Ishikawa (cell line): ENCODE measurements at regions not wholly inside any gene's neighbourhood (a gene's known extent, or its start where the extent isn't known, plus 50 kb on each side); places are given as distances from the start of the nearest gene placed in this dataset.

Source experiments
- CEBPB ChIP-seq: IDR thresholded peaks from 2 replicates; pipeline ENCODE4 v1.6.1; 2012
- CREB1 ChIP-seq: IDR thresholded peaks from 2 replicates; pipeline ENCODE4 v1.6.1; 2012; ENCODE audit warnings: low read depth
- EGR1 ChIP-seq: IDR thresholded peaks from 2 replicates; pipeline ENCODE4 v1.6.1; 2012
- EP300 ChIP-seq: IDR thresholded peaks from 2 replicates; pipeline ENCODE4 v1.6.1; 2012; ENCODE audit warnings: borderline replicate concordance
- FOXM1 ChIP-seq: IDR thresholded peaks from 2 replicates; pipeline ENCODE4 v1.6.1; 2012; ENCODE audit warnings: low read depth, borderline replicate concordance
- NFIC ChIP-seq: IDR thresholded peaks from 2 replicates; pipeline ENCODE4 v1.6.1; 2012
- RAD21 ChIP-seq: IDR thresholded peaks from 2 replicates; pipeline ENCODE4 v1.6.1; 2012; ENCODE audit warnings: low read depth
- TAF1 ChIP-seq: IDR thresholded peaks from 2 replicates; pipeline ENCODE4 v1.6.1; 2012; ENCODE audit warnings: low read depth, mild to moderate bottlenecking
- TCF12 ChIP-seq: IDR thresholded peaks from 2 replicates; pipeline ENCODE4 v1.6.1; 2012; ENCODE audit warnings: low read depth
- TEAD4 ChIP-seq: IDR thresholded peaks from 2 replicates; pipeline ENCODE4 v1.6.1; 2012
- YY1 ChIP-seq: IDR thresholded peaks from 2 replicates; pipeline ENCODE4 v1.6.1; 2012; ENCODE audit warnings: low read depth
- ZBTB7A ChIP-seq: IDR thresholded peaks from 2 replicates; pipeline ENCODE4 v1.6.1; 2012; ENCODE audit warnings: low read depth
- TF ChIP-seq, protein P1 (sequence below): IDR thresholded peaks from 2 replicates; pipeline ENCODE4 v1.6.1; 2012
- TF ChIP-seq, protein P2 (sequence below): IDR thresholded peaks from 2 replicates; pipeline ENCODE4 v1.6.1; 2012; ENCODE audit warnings: low read depth, mild to moderate bottlenecking
- TF ChIP-seq, protein P3 (sequence below): IDR thresholded peaks from 2 replicates; pipeline ENCODE4 v1.6.1; 2012

DNA sequence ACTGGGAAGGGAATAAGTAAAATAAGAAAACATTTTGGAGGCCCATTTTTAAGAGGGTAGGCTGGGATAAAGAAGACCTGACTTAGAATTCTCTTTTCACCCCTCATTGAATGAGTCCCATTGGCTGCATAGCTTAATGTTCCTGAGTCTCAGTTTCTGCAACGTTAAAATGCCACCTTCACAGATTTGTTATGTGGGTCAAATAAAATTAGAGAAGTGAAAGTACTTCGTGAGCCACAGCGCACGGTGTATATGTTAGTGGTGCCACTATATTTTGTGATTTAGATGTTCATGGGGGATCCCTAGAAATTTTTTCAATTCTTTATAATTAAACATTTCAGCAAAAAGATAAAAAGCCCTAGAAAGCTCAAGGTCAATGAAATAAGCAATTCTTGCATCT lies 109.2 kb upstream of the HS3ST1 start:
- TF ChIP-seq RAD21 (no peak), CEBPB (no peak), CREB1 (no peak), NFIC (no peak), ZBTB7A (no peak), YY1 (no peak), TCF12 (no peak), TEAD4 (no peak), EGR1 (no peak), EP300 (no peak), TAF1 (no peak)
- TF ChIP-seq, protein P1, sequence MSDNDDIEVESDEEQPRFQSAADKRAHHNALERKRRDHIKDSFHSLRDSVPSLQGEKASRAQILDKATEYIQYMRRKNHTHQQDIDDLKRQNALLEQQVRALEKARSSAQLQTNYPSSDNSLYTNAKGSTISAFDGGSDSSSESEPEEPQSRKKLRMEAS = no peak
- TF ChIP-seq, protein P2, sequence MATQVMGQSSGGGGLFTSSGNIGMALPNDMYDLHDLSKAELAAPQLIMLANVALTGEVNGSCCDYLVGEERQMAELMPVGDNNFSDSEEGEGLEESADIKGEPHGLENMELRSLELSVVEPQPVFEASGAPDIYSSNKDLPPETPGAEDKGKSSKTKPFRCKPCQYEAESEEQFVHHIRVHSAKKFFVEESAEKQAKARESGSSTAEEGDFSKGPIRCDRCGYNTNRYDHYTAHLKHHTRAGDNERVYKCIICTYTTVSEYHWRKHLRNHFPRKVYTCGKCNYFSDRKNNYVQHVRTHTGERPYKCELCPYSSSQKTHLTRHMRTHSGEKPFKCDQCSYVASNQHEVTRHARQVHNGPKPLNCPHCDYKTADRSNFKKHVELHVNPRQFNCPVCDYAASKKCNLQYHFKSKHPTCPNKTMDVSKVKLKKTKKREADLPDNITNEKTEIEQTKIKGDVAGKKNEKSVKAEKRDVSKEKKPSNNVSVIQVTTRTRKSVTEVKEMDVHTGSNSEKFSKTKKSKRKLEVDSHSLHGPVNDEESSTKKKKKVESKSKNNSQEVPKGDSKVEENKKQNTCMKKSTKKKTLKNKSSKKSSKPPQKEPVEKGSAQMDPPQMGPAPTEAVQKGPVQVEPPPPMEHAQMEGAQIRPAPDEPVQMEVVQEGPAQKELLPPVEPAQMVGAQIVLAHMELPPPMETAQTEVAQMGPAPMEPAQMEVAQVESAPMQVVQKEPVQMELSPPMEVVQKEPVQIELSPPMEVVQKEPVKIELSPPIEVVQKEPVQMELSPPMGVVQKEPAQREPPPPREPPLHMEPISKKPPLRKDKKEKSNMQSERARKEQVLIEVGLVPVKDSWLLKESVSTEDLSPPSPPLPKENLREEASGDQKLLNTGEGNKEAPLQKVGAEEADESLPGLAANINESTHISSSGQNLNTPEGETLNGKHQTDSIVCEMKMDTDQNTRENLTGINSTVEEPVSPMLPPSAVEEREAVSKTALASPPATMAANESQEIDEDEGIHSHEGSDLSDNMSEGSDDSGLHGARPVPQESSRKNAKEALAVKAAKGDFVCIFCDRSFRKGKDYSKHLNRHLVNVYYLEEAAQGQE = no peak
- TF ChIP-seq, protein P3, sequence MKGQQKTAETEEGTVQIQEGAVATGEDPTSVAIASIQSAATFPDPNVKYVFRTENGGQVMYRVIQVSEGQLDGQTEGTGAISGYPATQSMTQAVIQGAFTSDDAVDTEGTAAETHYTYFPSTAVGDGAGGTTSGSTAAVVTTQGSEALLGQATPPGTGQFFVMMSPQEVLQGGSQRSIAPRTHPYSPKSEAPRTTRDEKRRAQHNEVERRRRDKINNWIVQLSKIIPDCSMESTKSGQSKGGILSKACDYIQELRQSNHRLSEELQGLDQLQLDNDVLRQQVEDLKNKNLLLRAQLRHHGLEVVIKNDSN = no peak

DNA sequence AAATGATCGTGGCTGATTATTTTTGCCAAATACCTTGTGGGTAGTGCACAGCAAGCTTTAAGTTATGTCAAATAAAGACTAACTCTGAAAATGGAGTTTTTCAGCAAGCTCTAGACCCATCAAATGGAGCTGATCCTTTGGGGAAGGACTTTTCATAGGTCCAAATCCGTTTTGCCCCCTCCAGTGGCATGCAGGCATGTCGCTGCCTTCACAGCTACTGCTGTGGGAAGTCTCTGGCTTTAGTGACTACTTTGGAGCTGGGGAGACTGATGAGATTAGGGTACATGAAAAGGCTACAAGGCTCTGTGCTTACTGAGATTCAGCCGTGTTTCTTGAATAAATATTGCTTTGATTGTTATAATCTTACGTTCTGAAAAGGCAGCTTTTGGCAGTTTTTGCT lies 106.6 kb upstream of the HS3ST1 start:
- TF ChIP-seq NFIC (no peak), TEAD4 (no peak), TCF12 (no peak), FOXM1 (no peak), YY1 (no peak), EP300 (no peak), CREB1 (no peak), ZBTB7A (no peak), TAF1 (no peak)
- TF ChIP-seq, protein P1 = no peak
- TF ChIP-seq, protein P2 = no peak
- TF ChIP-seq, protein P3 = no peak

DNA sequence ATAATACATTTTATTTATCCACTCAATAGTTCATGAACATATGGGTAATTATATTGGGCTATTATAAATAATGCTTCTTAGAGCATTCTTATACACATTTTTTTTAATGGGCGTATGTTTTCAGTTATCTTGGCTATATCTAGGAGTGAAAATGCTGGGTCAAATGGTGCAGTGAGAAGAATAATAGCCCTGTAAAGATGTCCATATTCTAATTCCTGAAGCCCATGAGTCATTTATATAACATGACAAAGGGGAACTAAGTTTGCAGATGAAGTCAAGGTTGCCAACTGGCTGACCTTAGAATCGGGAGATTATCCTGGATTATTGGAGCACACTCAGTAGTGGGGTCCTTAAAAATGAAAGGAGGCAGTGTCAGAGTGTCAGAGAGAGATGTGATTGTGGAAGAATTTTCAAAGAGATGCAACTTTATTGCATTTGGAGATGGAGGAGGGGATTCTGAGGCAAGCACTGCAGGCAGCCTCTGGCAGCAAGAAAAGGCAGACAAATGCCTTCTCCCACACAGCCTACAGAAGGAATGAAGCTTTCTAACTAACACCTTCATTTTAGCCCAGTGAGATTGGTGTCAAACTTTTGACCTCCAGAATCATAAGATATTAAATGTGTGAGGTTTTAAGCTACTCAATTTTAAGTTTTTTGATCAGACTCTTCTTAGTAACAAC lies 106.1 kb upstream of the HS3ST1 start:
- TF ChIP-seq, protein P1 = no peak
- TF ChIP-seq, protein P3 = no peak
- TF ChIP-seq ZBTB7A = no peak

DNA sequence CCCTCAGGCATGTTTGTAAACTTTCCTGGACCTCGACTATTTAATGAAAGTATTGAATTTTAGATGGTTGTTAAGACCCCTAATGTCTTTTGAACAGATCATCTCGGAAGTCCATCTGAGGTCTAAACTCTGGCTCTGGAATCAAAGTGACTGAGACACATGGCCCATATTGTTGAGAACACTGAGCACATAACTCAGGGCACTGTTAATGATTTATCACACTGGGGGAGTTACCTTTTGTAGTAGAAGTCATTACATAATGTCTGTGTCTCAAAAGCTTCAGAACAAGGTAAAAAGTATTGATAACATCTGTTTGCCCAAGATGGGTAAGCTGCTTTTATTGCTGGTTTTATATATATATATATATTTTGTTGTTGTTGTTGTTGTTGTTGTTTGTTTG lies 103.4 kb upstream of the HS3ST1 start:
- TF ChIP-seq CEBPB (no peak), YY1 (no peak), CREB1 (no peak), TEAD4 (no peak), NFIC (no peak), TCF12 (no peak), TAF1 (no peak), RAD21 (no peak), ZBTB7A (no peak), EGR1 (no peak), FOXM1 (no peak), EP300 (no peak)
- TF ChIP-seq, protein P3 = no peak
- TF ChIP-seq, protein P2 = no peak
- TF ChIP-seq, protein P1 = no peak
